M059J (cell line): ENCODE measurements at regions not wholly inside any gene's neighbourhood (a gene's known extent, or its start where the extent isn't known, plus 50 kb on each side); places are given as distances from the start of the nearest gene placed in this dataset.
"Not testable (repeated sequence)": the region's sequence is repeated elsewhere in the genome, so short reads cannot be mapped to it uniquely, and the experiment has no call there.

Source experiments
- DNase-seq: peaks from one replicate; pipeline ENCODE4 v3.0.0-alpha.2; 2012; ENCODE audit warnings: low read depth

DNA sequence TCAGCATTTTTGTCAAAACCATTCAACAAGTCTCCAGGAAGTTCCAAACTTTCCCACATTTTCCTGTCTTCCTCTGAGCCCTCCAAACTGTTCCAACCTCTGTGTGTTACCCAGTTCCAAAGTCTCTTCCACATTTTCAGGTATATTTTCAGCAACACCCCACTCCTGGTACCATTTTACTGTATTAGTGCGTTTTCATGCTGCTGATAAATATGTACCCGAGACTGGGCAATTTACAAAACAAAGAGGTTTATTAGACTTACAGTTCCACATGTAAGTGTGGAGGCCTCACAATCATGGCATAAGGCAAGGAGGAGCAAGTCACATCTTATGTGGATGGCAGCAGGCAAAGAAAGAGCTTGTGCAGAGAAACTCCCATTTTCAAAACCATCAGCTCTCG is 315.9 kb upstream of the ESRRG start:
- DNase-seq, result not testable (repeated sequence)

DNA sequence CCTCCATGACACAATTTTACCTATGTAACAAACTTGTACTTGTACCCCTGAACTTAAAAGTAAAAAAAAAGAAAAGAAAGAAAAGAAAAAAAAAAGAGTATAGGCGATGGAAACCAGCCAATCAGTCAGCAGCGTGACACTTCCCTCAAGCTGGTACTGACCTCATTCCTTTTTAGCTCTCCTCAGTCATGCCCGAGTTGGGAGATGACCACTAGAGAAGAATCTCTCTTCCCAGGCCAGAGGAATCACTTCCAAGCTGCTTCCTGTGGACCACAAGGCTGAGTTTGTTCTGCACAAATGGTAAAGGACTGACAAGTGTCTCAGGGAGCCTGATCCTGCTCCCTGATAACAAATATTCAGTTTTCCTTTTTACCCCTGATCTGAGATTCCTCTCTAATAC is 313.5 kb upstream of the ESRRG start:
- no peak for DNase-seq

DNA sequence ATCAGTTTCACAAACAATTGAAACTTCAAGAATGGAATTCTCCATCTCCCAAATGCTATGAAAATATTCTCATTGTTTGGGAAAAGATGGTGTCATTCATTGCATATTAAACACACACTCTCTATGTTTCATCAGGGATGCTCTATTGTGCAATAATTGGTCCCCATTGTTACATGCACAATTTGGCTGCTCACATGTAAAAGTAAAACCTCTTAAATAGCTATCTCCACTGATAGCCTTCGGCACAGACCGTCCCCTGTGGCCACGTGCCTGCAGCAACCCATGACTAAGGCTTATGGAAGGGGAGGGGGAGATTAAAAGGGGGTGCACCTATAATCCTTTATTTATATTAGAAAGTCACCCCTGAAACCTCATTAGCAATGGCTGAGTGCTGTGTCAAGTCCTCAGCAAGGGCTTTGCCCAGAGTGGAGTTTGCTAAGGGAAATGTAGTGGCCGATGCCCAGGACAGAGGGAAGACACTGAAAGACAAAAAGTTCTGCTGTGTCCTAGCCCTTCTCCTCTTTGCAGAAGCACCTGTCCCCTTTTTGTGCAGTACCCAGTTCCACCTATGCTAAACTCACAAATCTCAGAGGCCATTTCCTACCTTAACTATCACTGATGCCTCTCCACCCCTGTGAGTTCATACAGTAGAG is 309.6 kb upstream of the ESRRG start:
- no peak for DNase-seq

DNA sequence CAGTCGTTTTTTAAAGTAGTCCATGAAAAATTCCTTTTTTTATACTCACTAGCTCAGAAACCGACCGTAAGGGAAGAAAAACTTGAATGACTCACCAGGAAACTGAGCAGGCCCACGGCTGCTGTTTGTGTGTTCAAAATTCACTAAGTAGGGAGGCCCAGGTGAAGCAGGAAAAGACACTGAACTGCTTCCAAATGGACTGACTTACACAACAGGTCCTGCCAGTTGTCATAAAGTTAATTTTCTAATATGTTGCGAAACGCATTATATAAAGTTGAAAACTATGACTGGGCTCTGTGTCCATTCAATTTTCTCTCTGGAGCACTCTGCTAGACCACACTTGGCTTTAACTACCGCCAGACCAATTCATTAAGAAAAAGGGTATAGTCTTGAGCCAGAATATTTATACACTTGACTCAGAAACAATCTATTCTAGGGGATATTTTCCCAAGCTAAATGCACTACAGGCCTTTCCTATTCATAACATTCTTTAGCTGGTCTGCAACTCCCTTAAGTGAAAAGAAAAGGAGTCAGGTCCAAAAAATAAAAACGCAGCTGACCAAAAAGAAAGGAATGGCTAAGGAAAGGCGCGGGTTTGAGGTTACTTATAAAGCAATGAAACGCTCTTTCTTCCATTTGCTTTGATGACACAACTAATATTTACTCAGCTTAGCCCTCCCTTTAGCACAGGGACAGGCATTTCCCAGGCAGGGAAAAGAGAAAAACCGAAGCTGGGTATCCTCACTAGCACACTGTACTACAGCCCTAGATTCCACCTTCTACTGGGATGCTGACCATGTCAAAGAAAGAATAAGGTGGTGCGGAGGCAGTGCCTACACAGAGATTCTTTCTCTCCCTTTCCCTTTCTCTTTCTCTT is 306.3 kb upstream of the ESRRG start:
- peak; percentile 69 for DNase-seq

DNA sequence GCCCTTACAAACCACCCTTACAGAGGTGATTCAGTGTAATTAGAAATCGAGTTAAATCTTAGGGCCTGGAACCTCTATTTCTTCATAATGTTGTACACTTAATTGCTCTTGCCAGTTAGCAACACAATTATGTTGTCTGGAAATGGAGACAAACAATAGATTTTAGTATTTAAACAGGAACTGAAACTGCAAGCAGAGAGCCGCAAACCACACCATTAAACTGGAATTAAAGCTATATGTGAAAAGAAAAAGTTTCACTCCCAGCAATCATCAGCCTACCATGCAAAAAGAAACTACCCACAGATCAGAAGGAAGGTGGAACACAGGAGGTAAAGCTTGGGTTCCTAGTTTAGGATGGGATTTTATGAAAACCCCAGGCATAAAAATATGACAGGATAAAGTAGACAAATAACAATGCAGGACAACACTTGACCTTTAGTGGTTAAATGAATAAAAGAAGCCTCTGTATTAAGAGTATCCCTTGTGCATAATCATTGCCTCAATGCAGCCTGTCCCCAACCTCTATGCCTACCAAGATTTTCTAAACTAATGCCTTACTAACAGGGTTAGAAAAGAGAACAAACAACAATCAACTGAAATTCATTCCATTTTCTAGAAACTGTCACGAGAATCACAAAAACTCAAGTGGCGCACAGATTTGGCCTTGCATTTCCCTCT is 304.3 kb upstream of the ESRRG start:
- no peak for DNase-seq

DNA sequence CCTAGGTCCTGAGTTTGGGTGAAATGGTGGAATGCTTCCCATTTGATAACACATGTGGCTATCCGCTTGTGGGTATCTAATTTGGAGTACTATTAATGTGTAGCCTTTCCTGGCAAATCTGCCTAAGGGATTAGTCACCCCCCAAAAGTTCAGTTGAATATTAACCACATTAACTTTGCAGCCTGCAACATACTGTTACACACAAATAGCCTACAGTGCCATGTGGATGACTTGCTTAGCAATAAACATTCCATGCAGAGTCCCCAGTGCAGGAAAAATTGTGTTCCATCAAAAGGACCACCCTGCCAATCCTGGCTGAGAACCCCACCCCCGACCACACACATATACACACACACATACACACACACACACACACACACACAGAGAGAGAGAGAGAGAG is 303.3 kb upstream of the ESRRG start:
- peak; percentile 6 for DNase-seq

DNA sequence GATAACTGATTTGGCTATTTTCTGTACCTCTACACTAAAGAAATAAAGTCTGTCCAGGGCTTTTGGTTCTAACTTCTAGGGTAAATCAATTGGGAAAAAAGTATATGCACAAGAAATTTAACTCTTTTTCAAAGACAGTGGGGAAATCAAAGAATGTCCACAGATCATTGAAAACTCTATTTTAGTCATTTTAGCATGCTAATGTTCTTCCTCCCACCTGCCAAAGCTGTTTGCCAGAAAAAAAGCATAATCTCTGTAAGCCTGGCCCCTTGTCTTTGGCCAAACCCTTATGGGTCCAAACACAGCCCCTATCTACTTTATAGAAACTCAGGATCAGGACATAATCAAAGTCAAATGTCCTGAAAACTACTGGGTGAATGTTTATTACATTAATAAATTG is 302.2 kb upstream of the ESRRG start:
- DNase-seq, result no peak

DNA sequence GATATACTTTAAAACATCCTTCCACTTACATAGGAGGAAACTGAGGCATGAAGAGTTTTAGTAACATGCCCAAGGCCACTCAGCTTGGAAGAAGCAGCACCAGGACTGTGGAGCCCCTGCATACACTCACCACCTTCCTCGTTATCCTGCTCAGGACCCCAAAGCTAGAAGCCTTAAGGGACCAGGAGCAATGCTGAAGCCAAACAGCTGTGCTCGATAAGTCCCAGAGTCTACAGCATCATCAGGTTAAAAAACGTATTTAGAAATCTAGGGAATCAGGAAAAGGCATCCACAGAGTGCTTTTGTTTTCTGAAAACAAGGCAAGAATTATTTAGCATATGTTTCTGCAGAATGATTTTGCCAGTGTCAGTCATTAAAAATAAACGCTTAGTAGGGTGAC is 301.7 kb upstream of the ESRRG start:
- DNase-seq, result no peak

DNA sequence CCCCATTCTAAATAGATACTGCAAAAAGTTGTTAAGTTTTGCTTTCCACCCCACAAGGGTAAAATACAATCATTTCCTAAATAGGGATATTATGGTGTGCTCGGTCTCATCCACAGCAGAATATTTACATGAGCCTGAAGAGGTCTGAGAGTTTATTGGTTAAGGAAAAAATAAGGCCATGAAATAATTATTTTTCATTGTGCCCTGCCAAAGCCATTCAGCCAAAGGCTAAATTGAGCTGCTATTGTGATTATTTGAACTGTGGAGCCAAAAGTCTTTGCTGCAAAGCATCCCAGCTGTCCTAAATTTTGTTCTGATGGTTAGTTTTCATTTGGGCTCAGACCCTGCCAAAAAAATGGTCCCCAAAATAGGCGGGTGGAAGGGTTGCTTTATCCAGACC is 298.7 kb upstream of the ESRRG start:
- no peak for DNase-seq

DNA sequence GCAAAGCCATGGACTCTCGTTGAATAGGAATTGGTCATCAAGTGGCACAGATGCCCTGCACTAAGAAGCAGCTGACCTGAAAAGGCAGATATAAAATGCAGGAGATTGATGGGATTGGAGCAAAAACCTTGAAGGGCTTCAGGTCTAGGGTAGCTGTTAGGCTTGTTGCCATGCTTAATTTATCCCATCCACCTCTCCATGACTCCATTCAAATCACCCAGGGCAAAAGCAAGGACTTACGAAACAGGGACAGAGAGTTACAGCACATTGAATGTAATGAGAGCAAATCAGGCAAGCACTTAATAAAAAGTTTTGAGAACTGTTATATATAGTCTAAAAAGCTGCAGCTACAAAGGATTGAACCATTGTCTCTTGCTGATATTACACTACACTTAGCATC is 298.2 kb upstream of the ESRRG start:
- DNase-seq, result no peak

DNA sequence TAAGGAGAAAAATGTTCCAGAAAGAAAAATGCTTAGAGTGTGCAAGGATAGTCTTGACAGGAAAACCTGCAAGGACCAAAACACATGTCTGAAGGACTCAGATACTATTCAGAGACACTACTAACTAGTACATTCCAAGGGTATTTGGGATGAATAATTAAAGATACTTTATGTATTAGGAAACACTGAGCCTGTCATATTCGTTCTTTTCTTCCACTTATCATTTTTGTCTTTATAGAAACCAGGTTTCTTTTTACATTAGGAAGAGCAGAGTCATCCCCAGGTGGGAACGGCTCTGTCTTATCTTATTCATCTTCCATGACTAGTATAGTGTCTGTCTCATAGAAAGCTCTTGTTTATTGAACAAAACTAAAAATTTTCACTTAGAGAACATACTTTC is 296.2 kb upstream of the ESRRG start:
- DNase-seq, result no peak

DNA sequence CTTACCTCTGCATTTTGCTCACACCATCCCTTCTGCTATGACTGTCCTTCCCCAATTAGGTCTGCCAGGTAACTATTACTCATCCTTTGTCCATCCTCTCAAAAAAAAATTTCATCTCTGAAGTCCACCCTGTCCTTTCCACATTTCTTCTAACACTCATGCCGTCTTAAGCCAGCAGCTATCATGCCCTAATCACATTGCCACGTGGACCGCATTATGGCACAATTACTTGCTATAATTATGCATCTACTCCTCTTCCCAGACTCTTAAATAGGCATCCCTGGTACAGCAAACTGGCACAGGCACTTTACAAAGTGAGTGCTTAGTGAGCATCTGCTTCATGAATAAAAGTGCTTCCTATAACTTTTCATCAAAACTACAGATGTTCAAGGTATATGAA is 295.4 kb upstream of the ESRRG start:
- DNase-seq, result no peak

DNA sequence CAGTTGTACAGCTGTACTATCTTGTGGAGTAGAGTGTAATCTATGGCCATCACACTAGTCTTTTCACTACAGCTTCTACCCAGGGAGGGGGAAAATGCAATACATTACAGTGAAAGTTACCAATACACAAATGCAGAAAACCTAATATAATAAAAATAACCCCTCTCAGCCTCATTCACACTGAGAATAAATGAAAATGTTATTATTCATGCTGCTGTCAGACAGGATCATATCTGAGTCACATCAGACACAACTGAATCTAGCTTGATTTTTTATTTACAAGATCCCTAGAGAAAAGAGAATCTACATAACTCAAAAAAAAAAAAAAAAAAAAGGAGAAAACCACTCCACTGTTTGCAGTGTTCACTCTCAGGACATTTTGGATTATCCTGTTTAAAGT is 293.9 kb upstream of the ESRRG start:
- no peak for DNase-seq

DNA sequence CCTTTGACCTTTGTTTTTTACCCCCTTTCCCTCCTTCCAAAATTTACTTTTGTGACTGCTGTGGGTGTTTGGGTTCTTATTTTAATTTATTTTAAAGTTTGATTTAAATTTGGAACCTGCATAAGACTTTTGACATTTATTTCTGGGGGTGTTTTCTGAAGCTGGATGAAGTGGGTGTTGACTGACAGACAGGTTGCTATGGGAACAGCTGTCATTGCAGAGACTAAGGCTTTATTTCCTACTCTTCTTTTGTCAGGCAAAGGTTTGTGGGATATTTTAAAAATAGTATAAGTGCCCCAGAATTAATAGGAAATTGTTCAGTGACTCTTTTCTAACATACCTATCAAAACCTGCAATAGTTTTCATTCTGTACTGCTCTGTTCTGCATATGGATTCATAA is 290.8 kb upstream of the ESRRG start:
- DNase-seq, result no peak

DNA sequence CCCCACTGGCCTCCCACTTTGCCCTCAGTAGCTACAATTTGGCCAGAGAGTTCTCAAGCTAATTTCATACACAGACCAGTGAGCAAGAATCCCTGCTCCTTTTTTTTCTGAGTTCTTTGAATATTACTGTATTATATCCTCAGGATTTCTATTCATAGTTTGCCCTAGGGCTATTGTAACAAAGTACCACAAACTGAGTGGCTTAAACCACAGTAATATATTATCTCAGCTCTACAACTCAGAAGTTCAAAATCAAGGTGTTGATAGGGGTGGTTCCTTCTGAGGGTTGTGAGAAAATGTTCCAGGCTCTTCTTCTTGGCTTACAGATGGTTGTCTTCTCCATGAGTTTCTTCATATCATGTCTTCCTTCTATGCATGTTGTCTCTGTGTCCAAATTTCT is 289.4 kb upstream of the ESRRG start:
- DNase-seq, result peak; percentile 8

DNA sequence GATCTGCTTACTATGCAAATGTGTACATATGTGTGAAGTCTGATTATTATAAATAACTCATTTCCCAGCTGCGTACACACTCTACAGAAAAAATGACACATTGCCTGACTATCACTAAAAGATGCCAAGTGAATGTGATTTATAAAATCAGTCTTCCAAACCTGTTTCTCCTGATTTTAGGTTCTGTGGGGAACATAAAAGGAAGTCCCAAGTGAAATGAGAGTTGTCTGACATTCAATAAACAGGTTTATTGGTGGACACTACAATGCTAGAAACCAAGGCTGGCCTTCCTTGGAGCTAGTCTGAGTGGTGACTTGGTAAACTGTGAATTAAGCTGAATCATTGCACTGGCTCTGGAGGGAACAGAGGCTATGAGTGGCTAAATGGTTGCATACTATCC is 287.9 kb upstream of the ESRRG start:
- DNase-seq, result no peak

DNA sequence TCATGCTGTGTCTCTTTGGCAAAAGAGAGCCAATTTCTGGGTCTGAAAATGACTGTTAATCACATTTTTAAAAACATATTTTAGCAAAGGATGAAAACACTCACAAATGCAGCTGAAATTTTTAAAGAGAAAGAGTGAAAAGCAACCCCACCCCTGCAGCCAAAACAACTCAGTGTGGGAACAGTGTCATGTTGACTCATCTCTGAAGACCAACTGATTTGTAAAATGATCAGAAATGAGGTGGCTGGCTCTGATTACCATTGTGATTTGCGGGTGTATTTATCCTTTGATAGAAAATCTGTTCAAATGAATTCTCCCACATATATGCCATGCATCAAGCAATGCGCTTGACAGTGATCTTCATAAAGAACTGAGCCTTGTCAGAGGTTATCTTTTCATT is 287.0 kb upstream of the ESRRG start:
- no peak for DNase-seq

DNA sequence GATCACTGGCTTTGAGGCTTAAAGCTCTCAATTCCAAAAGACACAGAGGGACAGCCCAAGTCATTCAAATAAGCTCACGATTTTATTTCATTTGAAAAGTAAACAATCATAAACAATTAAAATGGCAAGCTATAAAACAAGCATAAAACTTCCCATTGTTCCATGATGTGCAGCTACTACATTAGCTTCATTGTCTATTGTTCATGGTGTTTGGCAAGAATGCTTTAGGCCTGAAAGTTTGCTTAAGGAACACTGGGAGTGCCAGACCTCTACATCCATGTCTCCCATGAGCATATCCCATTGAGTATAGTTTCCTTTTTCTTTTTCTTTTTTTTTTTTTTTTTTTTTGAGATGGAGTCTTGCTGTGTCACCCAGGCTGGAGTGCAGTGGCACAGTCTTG is 286.1 kb upstream of the ESRRG start:
- no peak for DNase-seq

DNA sequence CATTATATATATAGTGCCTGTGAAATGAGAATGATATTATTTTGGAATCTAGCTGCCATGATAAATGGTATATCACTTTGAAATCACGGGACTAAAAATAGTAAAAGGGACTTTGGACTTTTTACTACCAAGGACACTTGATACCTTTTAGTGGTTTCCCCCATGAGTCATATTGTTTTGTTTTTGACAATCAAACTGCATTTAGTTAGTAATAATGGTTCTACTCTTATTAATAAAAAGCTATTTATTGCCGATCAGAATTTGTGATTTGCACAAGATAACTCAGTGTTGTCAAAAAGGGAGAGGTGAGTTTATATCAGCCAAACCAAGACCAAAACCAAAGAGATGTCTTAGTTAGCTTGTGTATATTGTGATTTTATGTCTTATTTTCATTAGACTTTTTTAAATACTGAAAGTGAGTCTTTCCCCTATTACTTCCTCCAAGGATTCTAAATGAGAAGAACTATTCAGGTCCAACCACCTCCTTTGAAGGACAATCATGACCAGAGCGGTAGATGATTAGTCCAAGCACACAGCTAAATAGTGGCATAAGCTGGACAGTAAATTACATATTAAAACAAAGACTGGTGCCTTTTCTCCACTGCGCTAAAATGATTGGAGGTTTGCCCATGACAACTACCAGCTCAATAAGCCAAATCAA is 281.7 kb upstream of the ESRRG start:
- no peak for DNase-seq

DNA sequence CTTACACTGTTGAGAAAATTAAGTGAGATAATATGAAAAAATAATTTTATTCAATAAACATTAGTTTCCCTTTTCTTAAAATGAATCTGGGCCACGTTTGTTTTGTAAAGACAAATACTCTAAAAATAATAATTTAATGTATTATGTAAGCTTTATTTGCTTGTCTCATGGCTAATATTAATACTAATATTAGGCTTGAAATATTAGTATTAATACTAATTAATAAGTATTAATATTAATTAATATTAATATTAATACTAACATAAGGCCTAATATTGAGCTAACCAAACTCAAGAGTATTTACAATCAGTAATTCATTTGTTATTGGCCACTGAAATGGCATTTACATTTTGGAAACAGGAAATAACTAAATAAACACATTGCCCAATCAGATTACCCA is 280.1 kb upstream of the ESRRG start:
- DNase-seq, result no peak

DNA sequence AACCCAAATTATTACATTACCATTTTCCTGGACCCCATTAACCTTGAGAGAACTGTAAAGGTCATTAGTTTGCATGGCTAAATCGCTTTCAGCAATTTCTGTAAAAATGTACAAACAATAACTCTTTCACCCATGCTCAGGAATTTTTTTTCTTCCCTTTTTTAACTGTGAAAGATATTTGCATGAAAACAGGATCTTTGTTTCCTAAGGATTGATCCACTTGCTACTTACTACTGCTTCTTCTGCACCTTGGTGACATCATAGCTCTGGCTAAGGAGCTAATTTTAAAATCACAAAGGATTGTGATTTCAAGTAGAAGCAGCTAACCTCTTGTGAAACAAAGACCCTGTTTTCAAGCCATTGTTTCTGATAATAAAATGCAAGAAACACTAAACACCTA is 274.6 kb upstream of the ESRRG start:
- no peak for DNase-seq

DNA sequence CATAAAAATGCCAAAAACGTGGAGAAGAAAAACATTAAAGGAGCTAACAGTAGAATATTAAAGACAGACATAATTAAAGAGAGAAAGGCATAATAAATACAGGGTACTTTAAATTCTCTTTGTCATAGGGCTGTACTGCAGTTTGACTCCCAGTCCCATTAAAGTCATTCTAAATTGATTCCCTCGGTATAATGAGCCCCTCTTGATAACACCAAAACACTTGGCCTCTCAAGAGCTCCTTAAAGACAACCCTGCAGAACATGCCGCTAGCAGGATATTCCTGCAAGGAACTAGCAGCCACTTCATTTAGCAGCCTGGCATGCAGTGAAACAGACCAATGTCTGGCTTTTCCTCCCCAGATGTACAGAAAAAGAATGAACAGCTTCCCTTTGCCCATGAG is 273.8 kb upstream of the ESRRG start:
- DNase-seq, result no peak

DNA sequence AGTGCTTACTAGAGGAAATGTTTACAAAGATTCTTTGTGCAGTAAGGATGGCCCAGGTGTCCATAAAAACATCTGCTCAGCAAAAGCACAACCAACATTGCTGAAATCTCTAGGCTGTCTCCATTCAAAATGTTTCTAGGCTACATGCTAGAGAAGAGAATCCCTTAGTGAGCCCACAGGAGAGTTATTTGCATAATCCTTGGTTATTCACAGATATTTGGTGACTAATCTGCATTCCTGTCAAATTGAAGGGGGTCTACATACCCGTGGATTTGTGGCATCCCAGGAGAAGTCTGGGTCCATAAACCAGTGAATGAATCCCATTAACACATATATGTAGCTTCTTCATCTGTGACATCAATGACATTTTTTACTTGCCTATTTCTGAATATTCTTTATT is 261.3 kb upstream of the ESRRG start:
- DNase-seq, result no peak
